PC-9 (cell line): ENCODE measurements at regions not wholly inside any gene's neighbourhood (a gene's known extent, or its start where the extent isn't known, plus 50 kb on each side); places are given as distances from the start of the nearest gene placed in this dataset.

ENCODE experiments used
- CTCF ChIP-seq: fragments of 200-600 bp; sonication (generic); conservative IDR thresholded peaks from 2 replicates; pipeline ENCODE4 v1.6.1; 2017; ENCODE audit warnings: mixed run types, antibody characterized with exemption, mild to moderate bottlenecking, moderate library complexity
- EZH2 ChIP-seq: fragments of 200-600 bp; sonication (generic); IDR thresholded peaks from 2 replicates; pipeline ENCODE4 v1.8.0; 2017; ENCODE audit warnings: antibody characterized with exemption, low read depth

DNA sequence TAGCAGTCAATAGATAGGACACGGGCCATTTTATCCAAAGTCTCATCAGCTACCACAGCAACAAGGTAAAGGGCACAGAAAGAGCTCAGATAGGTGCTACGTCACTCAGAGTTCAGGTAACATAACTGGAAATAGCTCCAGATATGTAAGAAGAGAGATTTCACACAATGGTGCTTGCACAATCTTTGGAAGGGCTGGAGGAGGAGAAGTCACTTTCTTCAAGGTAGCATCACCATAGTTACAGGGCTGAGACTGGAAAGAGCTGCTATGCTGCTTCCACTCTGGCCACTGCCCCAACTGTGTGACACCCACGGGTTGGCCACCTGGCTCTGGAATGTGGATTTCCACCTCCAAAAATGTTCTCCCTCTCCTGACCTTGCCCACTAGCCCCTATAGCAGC is 448.8 kb upstream of the THBS1 start:
- no peak for TF ChIP-seq CTCF
- TF ChIP-seq EZH2, result no peak
